SK-N-SH (cell line): ENCODE measurements at regions not wholly inside any gene's neighbourhood (a gene's known extent, or its start where the extent isn't known, plus 50 kb on each side); places are given as distances from the start of the nearest gene placed in this dataset.

ENCODE experiments used
- CTCF ChIA-PET: fragments of 300-600, 350-600 bp; formaldehyde crosslinking; extraction: SDS; loops from one replicate; lab custom pipeline; 2021; lab: Yijun Ruan, JAX
- POLR2A ChIA-PET: fragments of 350-600 bp; sonication (Branson Sonifier 250); formaldehyde crosslinking; extraction: SDS; loops from one replicate; lab custom pipeline; 2020; ENCODE audit warnings: antibody characterized with exemption, inconsistent platforms; lab: Yijun Ruan, JAX
- DNase-seq: peaks from one replicate; pipeline ENCODE4 v3.0.0; 2012
- H2AFZ ChIP-seq: fragments of 200-600 bp; sonication (generic); 2 replicates; pipeline ENCODE4 v1.8.1; 2016; ENCODE audit warnings: antibody characterized with exemption, mild to moderate bottlenecking, low read depth
- H3F3A ChIP-seq: fragments of 200-600 bp; sonication (generic); replicated peaks from 2 replicates; pipeline ENCODE3; 2016; ENCODE audit warnings: antibody characterized with exemption, mild to moderate bottlenecking; ENCODE audit not compliant: insufficient read depth
- H3K27ac ChIP-seq, 2 experiments: fragments of 200-500 bp in 1 of 2; fragments of 200-600 bp in 1 of 2; sonication (Bioruptor generic) in 1 of 2; sonication (generic), shearing (Covaris generic) in 1 of 2; 2 replicates each; pipeline versions ENCODE4 v1.5.1 to v1.6.1; 2014 to 2016; ENCODE audit warnings: low read depth in 2 of 2, inconsistent platforms in 1 of 2, low read length in 1 of 2, mild to moderate bottlenecking in 1 of 2, mixed read lengths in 1 of 2
- H3K27me3 ChIP-seq: fragments of 200-600 bp; sonication (generic), shearing (Covaris generic); 2 replicates; pipeline ENCODE4 v1.6.1; 2016; ENCODE audit warnings: mixed run types; ENCODE audit not compliant: insufficient read depth
- H3K36me3 ChIP-seq, 2 experiments: fragments of 200-500 bp in 1 of 2; fragments of 200-600 bp in 1 of 2; sonication (Bioruptor generic) in 1 of 2; sonication (generic) in 1 of 2; replicated peaks in 1 of 2; 2 replicates each; pipeline versions ENCODE3 to v1.5.1; 2014 to 2016; ENCODE audit warnings: low read length in 1 of 2, mild to moderate bottlenecking in 1 of 2; ENCODE audit not compliant: insufficient read depth in 2 of 2, control insufficient read depth in 1 of 2
- H3K4me1 ChIP-seq, 2 experiments: fragments of 200-500 bp in 1 of 2; fragments of 200-600 bp in 1 of 2; sonication (Bioruptor generic) in 1 of 2; sonication (generic), shearing (Covaris generic) in 1 of 2; 2 replicates each; pipeline versions ENCODE4 v1.5.1 to v1.6.1; 2014 to 2016; ENCODE audit warnings: low read depth in 1 of 2, low read length in 1 of 2, mixed run types in 1 of 2; ENCODE audit not compliant: insufficient read depth in 2 of 2, control insufficient read depth in 1 of 2
- H3K4me2 ChIP-seq: fragments of 200-600 bp; sonication (generic), shearing (Covaris generic); 2 replicates; pipeline ENCODE4 v1.6.1; 2017; ENCODE audit warnings: mixed run types
- H3K4me3 ChIP-seq, 2 experiments: fragments of 200-500 bp in 1 of 2; fragments of 200-600 bp in 1 of 2; sonication (Bioruptor generic) in 1 of 2; sonication (generic), shearing (Covaris generic) in 1 of 2; 2 replicates each; pipeline versions ENCODE4 v1.5.1 to v1.8.1; 2014 to 2016; ENCODE audit warnings: low read depth in 2 of 2, inconsistent platforms in 1 of 2, low read length in 1 of 2, mild to moderate bottlenecking in 1 of 2, mixed read lengths in 1 of 2, moderate library complexity in 1 of 2
- H3K79me2 ChIP-seq: fragments of 200-600 bp; sonication (generic); 2 replicates; pipeline ENCODE4 v1.8.1; 2017; ENCODE audit warnings: mild to moderate bottlenecking; ENCODE audit not compliant: insufficient read depth
- H3K9ac ChIP-seq: fragments of 200-600 bp; sonication (generic); 2 replicates; pipeline ENCODE4 v1.6.1; 2017; ENCODE audit warnings: mixed run types
- H3K9me2 ChIP-seq: fragments of 200-600 bp; sonication (generic); 2 replicates; pipeline ENCODE4 v1.6.1; 2017; ENCODE audit warnings: mixed run types
- H3K9me3 ChIP-seq: fragments of 200-600 bp; sonication (generic); 2 replicates; pipeline ENCODE4 v1.6.1; 2017; ENCODE audit warnings: mixed run types, mild to moderate bottlenecking, moderate library complexity
- H4K20me1 ChIP-seq: fragments of 200-600 bp; sonication (generic); 2 replicates; pipeline ENCODE4 v1.6.1; 2017; ENCODE audit warnings: mild to moderate bottlenecking, mixed run types; ENCODE audit not compliant: insufficient read depth
- CHD2 ChIP-seq: fragments of 150-350 bp; IDR thresholded peaks from 2 replicates; pipeline ENCODE4 v1.6.1; 2018; ENCODE audit warnings: low read length; ENCODE audit not compliant: partially characterized antibody
- EP300 ChIP-seq, 2 experiments: IDR thresholded peaks; 2 replicates each; pipeline versions ENCODE4 v1.4.0 to v1.6.1; 2012; ENCODE audit warnings: borderline replicate concordance in 1 of 2, low read depth in 1 of 2, low read length in 1 of 2
- FOSL2 ChIP-seq: IDR thresholded peaks from 2 replicates; pipeline ENCODE4 v1.4.0; 2012; ENCODE audit warnings: low read depth, mild to moderate bottlenecking, moderate library complexity, borderline replicate concordance
- FOXJ3 ChIP-seq: sonication (generic); formaldehyde crosslinking; IDR thresholded peaks from 2 replicates; pipeline ENCODE4 v1.5.1; 2020; ENCODE audit warnings: mild to moderate bottlenecking, missing genetic modification reagents
- FOXM1 ChIP-seq: IDR thresholded peaks from 2 replicates; pipeline ENCODE4 v1.4.0; 2012; ENCODE audit warnings: low read depth, mild to moderate bottlenecking
- GATA2 ChIP-seq: sonication (generic); formaldehyde crosslinking; IDR thresholded peaks from 2 replicates; pipeline ENCODE4 v1.5.0; 2020; ENCODE audit warnings: mild to moderate bottlenecking, missing genetic modification reagents
- IRF3 ChIP-seq: fragments of 150-350 bp; IDR thresholded peaks from 2 replicates; pipeline ENCODE4 v1.6.1; 2016; ENCODE audit warnings: mild to moderate bottlenecking, low read depth, low read length
- JUND ChIP-seq: IDR thresholded peaks from 2 replicates; pipeline ENCODE4 v1.4.0; 2012
- MAX ChIP-seq: IDR thresholded peaks from 2 replicates; pipeline ENCODE4 v1.4.0; 2012; ENCODE audit warnings: low read depth
- NFIC ChIP-seq: IDR thresholded peaks from 2 replicates; pipeline ENCODE4 v1.4.0; 2012; ENCODE audit warnings: borderline replicate concordance
- NRF1 ChIP-seq: IDR thresholded peaks from 2 replicates; pipeline ENCODE4 v1.6.1; 2012; ENCODE audit warnings: low read depth, mild to moderate bottlenecking, low read length
- PBX3 ChIP-seq: IDR thresholded peaks from 2 replicates; pipeline ENCODE4; 2012
- POLR2AphosphoS5 ChIP-seq: IDR thresholded peaks from 2 replicates; pipeline ENCODE4 v1.6.1; 2012; ENCODE audit warnings: low read depth, low read length
- RFX5 ChIP-seq: IDR thresholded peaks from 2 replicates; pipeline ENCODE4 v1.6.1; 2012; ENCODE audit warnings: mild to moderate bottlenecking, improper control_type of control experiment, low read length
- SIN3A ChIP-seq: IDR thresholded peaks from 2 replicates; pipeline ENCODE4 v1.6.1; 2012; ENCODE audit warnings: low read depth, mild to moderate bottlenecking, low read length, moderate library complexity, borderline replicate concordance
- TAF1 ChIP-seq: IDR thresholded peaks from 2 replicates; pipeline ENCODE4 v1.6.1; 2012; ENCODE audit warnings: low read depth, mild to moderate bottlenecking, low read length, moderate library complexity, borderline replicate concordance
- USF1 ChIP-seq: IDR thresholded peaks from 2 replicates; pipeline ENCODE4 v1.4.0; 2012; ENCODE audit warnings: low read depth, borderline replicate concordance
- ZBTB33 ChIP-seq: IDR thresholded peaks from 2 replicates; pipeline ENCODE4 v1.4.0; 2012; ENCODE audit warnings: low read depth, borderline replicate concordance
- WGBS: methylation state at CpG from one replicate; pipeline ENCODE4 v1.1.6; 2017; ENCODE audit warnings: low lambda C conversion rate; 5-methylcytosine and 5-hydroxymethylcytosine counted together

- H3F3A ChIP-seq, result no peaks in the 10 kb centered on the region
- H3K9me2 ChIP-seq, result no peaks in the 10 kb centered on the region
- H2AFZ ChIP-seq, result no peak overlapping the region
- no peak overlapping the region for H3K4me3 ChIP-seq
- H3K79me2 ChIP-seq, result no peaks in the 10 kb centered on the region
- WGBS, result 18% methylated on average over 6 of the region's 6 CpGs
- no peak overlapping the region for H3K27ac ChIP-seq
- H3K4me1 ChIP-seq, result no peaks in the 10 kb centered on the region
- POLR2A ChIA-PET, result no interaction called here
- no peaks in the 10 kb centered on the region for H3K9me3 ChIP-seq
- TF ChIP-seq SIN3A (no peak), EP300 (IDR thresholded peaks at IDR 0.05; ENCODE audit: borderline replicate concordance in 1 of 2, low read depth in 1 of 2, low read length in 1 of 2) (no peak), JUND (no peak), RFX5 (no peak), USF1 (no peak), FOSL2 (no peak), NRF1 (no peak), TAF1 (no peak), CHD2 (no peak), IRF3 (no peak), FOXM1 (no peak), NFIC (no peak), POLR2AphosphoS5 (no peak)
- DNase-seq, result no peak
- H3K27me3 ChIP-seq, result no peaks in the 10 kb centered on the region
- H3K36me3 ChIP-seq, result no peaks in the 10 kb centered on the region
- no peaks in the 10 kb centered on the region for H4K20me1 ChIP-seq
- H3K4me2 ChIP-seq, result no peak overlapping the region
- no peak overlapping the region for H3K9ac ChIP-seq
- CTCF ChIA-PET, result no interaction called here
These were observed 260.1 kb upstream of the C16orf82 start for GRCh38 chr16:26806657-26807056.

GRCh38 chr16:26809461-26809860, 257.3 kb upstream of the C16orf82 start:
- no peak for DNase-seq
- CTCF ChIA-PET, result no interaction called here
- POLR2A ChIA-PET, result no interaction called here
- Histone ChIP-seq H3K36me3 (no peaks in the 10 kb centered on the region), H3K9me2 (no peaks in the 10 kb centered on the region), H3K9me3 (no peaks in the 10 kb centered on the region), H3K4me3 (no peak overlapping the region), H3K27ac (no peak overlapping the region), H2AFZ (no peak overlapping the region), H3K4me2 (no peak overlapping the region), H3K79me2 (no peaks in the 10 kb centered on the region), H3F3A (no peaks in the 10 kb centered on the region), H4K20me1 (no peaks in the 10 kb centered on the region), H3K9ac (no peak overlapping the region), H3K27me3 (no peaks in the 10 kb centered on the region), H3K4me1 (no peaks in the 10 kb centered on the region)
- TF ChIP-seq PBX3 (no peak), GATA2 (CRISPR knock-in tag) (no peak), MAX (no peak), FOXJ3 (CRISPR knock-in tag) (no peak), ZBTB33 (no peak)
- WGBS, result 3% methylated on average over 2 of the region's 2 CpGs
